ENCODE measurements at regions not wholly inside any gene's neighbourhood (a gene's known extent, or its start where the extent isn't known, plus 50 kb on each side); places are given as distances from the start of the nearest gene placed in this dataset.
"Not testable (repeated sequence)": the region's sequence is repeated elsewhere in the genome, so short reads cannot be mapped to it uniquely, and the experiment has no call there.

- FAIRE-seq (no peak), DNase-seq (ENCODE audit: insufficient read length, low spot score) (no peak)
- TF ChIP-seq POLR2A (IDR thresholded peaks at IDR 0.05; ENCODE audit: low read depth, low read length) = no peak
Measured at GRCh38 chr5:163342306-163342705, 95.1 kb upstream of the CCNG1 start.

- FAIRE-seq = no peak
Measured at GRCh38 chr5:163345216-163345615, 92.2 kb upstream of the CCNG1 start.

GRCh38 chr5:163347671-163348070, 89.7 kb upstream of the CCNG1 start:
- DNase-seq (ENCODE audit: insufficient read length, low spot score) (peak; percentile 33), FAIRE-seq (no peak)
- TF ChIP-seq POLR2A (IDR thresholded peaks at IDR 0.05; ENCODE audit: low read depth, low read length) = no peak

More at GRCh38 chr5:163345216-163345615, 92.2 kb upstream of the CCNG1 start:
- TF ChIP-seq POLR2A (IDR thresholded peaks at IDR 0.05; ENCODE audit: low read depth, low read length) = no peak
- DNase-seq (ENCODE audit: insufficient read length, low spot score) = no peak

GRCh38 chr5:163350083-163350482, 87.3 kb upstream of the CCNG1 start:
- no peak for TF ChIP-seq POLR2A (IDR thresholded peaks at IDR 0.05; ENCODE audit: low read depth, low read length)
- no peak for DNase-seq (ENCODE audit: insufficient read length, low spot score)
- no peak for FAIRE-seq

GRCh38 chr5:163352531-163352930, 84.9 kb upstream of the CCNG1 start:
- no peak for DNase-seq (ENCODE audit: insufficient read length, low spot score)
- TF ChIP-seq POLR2A (IDR thresholded peaks at IDR 0.05; ENCODE audit: low read depth, low read length) = no peak
- no peak for FAIRE-seq

- DNase-seq (ENCODE audit: insufficient read length, low spot score); FAIRE-seq: not testable (repeated sequence)
Measured at GRCh38 chr5:163355811-163356210, 81.6 kb upstream of the CCNG1 start.

- no peak for TF ChIP-seq POLR2A (IDR thresholded peaks at IDR 0.05; ENCODE audit: low read depth, low read length)
- FAIRE-seq (no peak), DNase-seq (ENCODE audit: insufficient read length, low spot score) (no peak)
Measured at GRCh38 chr5:163357636-163358035, 79.8 kb upstream of the CCNG1 start.

GRCh38 chr5:163360656-163361055, 76.7 kb upstream of the CCNG1 start:
- FAIRE-seq (no peak), DNase-seq (ENCODE audit: insufficient read length, low spot score) (no peak)
- no peak for TF ChIP-seq POLR2A (IDR thresholded peaks at IDR 0.05; ENCODE audit: low read depth, low read length)

GRCh38 chr5:163361450-163361849, 75.9 kb upstream of the CCNG1 start:
- no peak for TF ChIP-seq POLR2A (IDR thresholded peaks at IDR 0.05; ENCODE audit: low read depth, low read length)
- no peak for DNase-seq (ENCODE audit: insufficient read length, low spot score)
- no peak for FAIRE-seq

- FAIRE-seq (no peak), DNase-seq (ENCODE audit: insufficient read length, low spot score) (no peak)
- TF ChIP-seq POLR2A (IDR thresholded peaks at IDR 0.05; ENCODE audit: low read depth, low read length) = no peak
Measured at GRCh38 chr5:163362840-163363371, 74.5 kb upstream of the CCNG1 start.

- FAIRE-seq = no peak
- no peak for TF ChIP-seq POLR2A (IDR thresholded peaks at IDR 0.05; ENCODE audit: low read depth, low read length)
- no peak for DNase-seq (ENCODE audit: insufficient read length, low spot score)
Measured at GRCh38 chr5:163363389-163363788, 74.0 kb upstream of the CCNG1 start.

GRCh38 chr5:163366757-163367156, 70.6 kb upstream of the CCNG1 start:
- FAIRE-seq (no peak), DNase-seq (ENCODE audit: insufficient read length, low spot score) (no peak)
- no peak for TF ChIP-seq POLR2A (IDR thresholded peaks at IDR 0.05; ENCODE audit: low read depth, low read length)

- FAIRE-seq (no peak), DNase-seq (ENCODE audit: insufficient read length, low spot score) (no peak)
- TF ChIP-seq POLR2A (IDR thresholded peaks at IDR 0.05; ENCODE audit: low read depth, low read length) = no peak
Measured at GRCh38 chr5:163369776-163370385, 67.5 kb upstream of the CCNG1 start.

GRCh38 chr5:163373436-163374084, 63.8 kb upstream of the CCNG1 start:
- TF ChIP-seq POLR2A (IDR thresholded peaks at IDR 0.05; ENCODE audit: low read depth, low read length) = no peak
- no peak for DNase-seq (ENCODE audit: insufficient read length, low spot score)
- no peak for FAIRE-seq

- TF ChIP-seq POLR2A (IDR thresholded peaks at IDR 0.05; ENCODE audit: low read depth, low read length) = no peak
- DNase-seq (ENCODE audit: insufficient read length, low spot score) (no peak), FAIRE-seq (no peak)
Measured at GRCh38 chr5:163377982-163378381, 59.4 kb upstream of the CCNG1 start.

All from H54 (cell line).